SH-SY5Y (cell line): ENCODE measurements at regions not wholly inside any gene's neighbourhood (a gene's known extent, or its start where the extent isn't known, plus 50 kb on each side); places are given as distances from the start of the nearest gene placed in this dataset.

Experiments
- GATA2 ChIP-seq: IDR thresholded peaks from 2 replicates; pipeline ENCODE4 v1.6.1; 2011; ENCODE audit warnings: mild to moderate bottlenecking, low read depth, low read length
- GATA3 ChIP-seq: IDR thresholded peaks from 2 replicates; pipeline ENCODE4 v1.6.1; 2011; ENCODE audit warnings: low read depth, mild to moderate bottlenecking, low read length, moderate library complexity

- TF ChIP-seq GATA2 (no peak), GATA3 (no peak)
These were observed 334.4 kb upstream of the SALL3 start for GRCh38 chr18:78645216-78645615.
